ENCODE measurements at regions not wholly inside any gene's neighbourhood (a gene's known extent, or its start where the extent isn't known, plus 50 kb on each side); places are given as distances from the start of the nearest gene placed in this dataset.
"Not testable (repeated sequence)": the region's sequence is repeated elsewhere in the genome, so short reads cannot be mapped to it uniquely, and the experiment has no call there.

GRCh38 chr2:21836719-21837118 is 713.0 kb downstream of the TDRD15 start:
- no peak for DNase-seq (ENCODE audit: low spot score)
- no peak for TF ChIP-seq CTCF (IDR thresholded peaks at IDR 0.05)
- no peak for TF ChIP-seq POLR2A (IDR thresholded peaks at IDR 0.05)
- no peak for TF ChIP-seq POLR2AphosphoS5 (IDR thresholded peaks at IDR 0.05)
- Histone ChIP-seq H3K4me1 (replicated peaks) (no peaks in the 10 kb centered on the region), H3K4me3 (no peak overlapping the region), H3K36me3 (no peaks in the 10 kb centered on the region), H3K27ac (no peak overlapping the region), H3K27me3 (replicated peaks; ENCODE audit: insufficient read depth) (no peaks in the 10 kb centered on the region), H3K9me3 (no peaks in the 10 kb centered on the region)
- intact Hi-C loops (cut with DNase I), result no loop called here
- 67% methylated on average over 1 of the region's 1 CpG for WGBS

GRCh38 chr2:21837168-21837960 is 713.6 kb downstream of the TDRD15 start:
- DNase-seq (ENCODE audit: low spot score), result no peak
- Histone ChIP-seq H3K36me3 (no peaks in the 10 kb centered on the region), H3K9me3 (no peaks in the 10 kb centered on the region), H3K27me3 (replicated peaks; ENCODE audit: insufficient read depth) (no peaks in the 10 kb centered on the region), H3K4me3 (no peak overlapping the region), H3K27ac (no peak overlapping the region), H3K4me1 (replicated peaks) (no peaks in the 10 kb centered on the region)
- TF ChIP-seq CTCF (IDR thresholded peaks at IDR 0.05), result no peak
- no peak for TF ChIP-seq POLR2A (IDR thresholded peaks at IDR 0.05)
- intact Hi-C loops (cut with DNase I), result no loop called here
- 65% methylated on average over 5 of the region's 5 CpGs for WGBS

- no peak for TF ChIP-seq POLR2A (IDR thresholded peaks at IDR 0.05)
- no peak for TF ChIP-seq CTCF (IDR thresholded peaks at IDR 0.05)
- no peak for TF ChIP-seq POLR2AphosphoS5 (IDR thresholded peaks at IDR 0.05)
- H3K27me3 ChIP-seq (replicated peaks; ENCODE audit: insufficient read depth), result no peaks in the 10 kb centered on the region
- intact Hi-C loops (cut with DNase I), result no loop called here
- no peaks in the 10 kb centered on the region for H3K36me3 ChIP-seq
- H3K27ac ChIP-seq, result no peak overlapping the region
- no peak for DNase-seq (ENCODE audit: low spot score)
- H3K9me3 ChIP-seq, result no peaks in the 10 kb centered on the region
- no peak overlapping the region for H3K4me3 ChIP-seq
- no peaks in the 10 kb centered on the region for H3K4me1 ChIP-seq (replicated peaks)
- WGBS, result 73% methylated on average over 3 of the region's 3 CpGs
These were observed 717.6 kb downstream of the TDRD15 start for GRCh38 chr2:21841341-21841740.

GRCh38 chr2:21850367-21850766 is 726.6 kb downstream of the TDRD15 start:
- intact Hi-C loops (cut with DNase I), result not testable (repeated sequence)

GRCh38 chr2:21854938-21855337 is 731.2 kb downstream of the TDRD15 start:
- H3K36me3 ChIP-seq, result no peaks in the 10 kb centered on the region
- H3K4me3 ChIP-seq, result no peak overlapping the region
- WGBS, result 71% methylated on average over 3 of the region's 3 CpGs
- no peaks in the 10 kb centered on the region for H3K4me1 ChIP-seq (replicated peaks)
- TF ChIP-seq CTCF (IDR thresholded peaks at IDR 0.05) (no peak), POLR2AphosphoS5 (IDR thresholded peaks at IDR 0.05) (no peak), POLR2A (IDR thresholded peaks at IDR 0.05) (no peak)
- H3K27me3 ChIP-seq (replicated peaks; ENCODE audit: insufficient read depth), result no peaks in the 10 kb centered on the region
- H3K9me3 ChIP-seq, result no peaks in the 10 kb centered on the region
- H3K27ac ChIP-seq, result no peak overlapping the region
- DNase-seq (ENCODE audit: low spot score), result no peak
- intact Hi-C loops (cut with DNase I), result no loop called here

More at GRCh38 chr2:21850367-21850766, 726.6 kb downstream of the TDRD15 start:
- not testable (repeated sequence) for H3K27ac ChIP-seq; H3K4me1 ChIP-seq (replicated peaks); H3K4me3 ChIP-seq; H3K36me3 ChIP-seq; DNase-seq (ENCODE audit: low spot score); H3K9me3 ChIP-seq; H3K27me3 ChIP-seq (replicated peaks; ENCODE audit: insufficient read depth)
- WGBS, result 77% methylated on average over 7 of the region's 7 CpGs
